CD4-positive, alpha-beta T cell treated with Interleukin-10 for 1 hour (primary cell): ENCODE measurements at regions not wholly inside any gene's neighbourhood (a gene's known extent, or its start where the extent isn't known, plus 50 kb on each side); places are given as distances from the start of the nearest gene placed in this dataset.
"Not testable (repeated sequence)": the region's sequence is repeated elsewhere in the genome, so short reads cannot be mapped to it uniquely, and the experiment has no call there.

Source experiments
- DNase-seq: peaks from one replicate; pipeline ENCODE4 v3.0.0-alpha.2; 2020

DNA sequence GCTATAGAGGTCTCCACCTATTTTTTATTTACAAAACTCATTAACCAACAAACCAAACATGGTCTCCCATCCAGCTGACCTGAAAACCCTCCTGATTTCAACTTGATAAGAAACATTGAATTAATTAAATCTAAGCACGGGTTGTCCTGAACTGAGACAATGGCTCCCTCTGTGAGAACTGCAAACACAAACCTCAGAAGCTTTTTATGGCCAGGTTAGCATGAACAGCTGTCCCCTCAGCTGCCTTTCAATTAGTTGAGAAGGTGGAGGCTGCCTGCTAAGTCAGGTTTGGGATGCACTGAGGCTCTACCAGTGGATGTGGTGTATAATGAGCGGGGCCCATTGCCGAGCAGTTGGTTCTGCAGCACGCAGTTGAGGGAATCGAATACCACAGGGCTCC lies 258.5 kb upstream of the DDX18 start:
- no peak for DNase-seq

DNA sequence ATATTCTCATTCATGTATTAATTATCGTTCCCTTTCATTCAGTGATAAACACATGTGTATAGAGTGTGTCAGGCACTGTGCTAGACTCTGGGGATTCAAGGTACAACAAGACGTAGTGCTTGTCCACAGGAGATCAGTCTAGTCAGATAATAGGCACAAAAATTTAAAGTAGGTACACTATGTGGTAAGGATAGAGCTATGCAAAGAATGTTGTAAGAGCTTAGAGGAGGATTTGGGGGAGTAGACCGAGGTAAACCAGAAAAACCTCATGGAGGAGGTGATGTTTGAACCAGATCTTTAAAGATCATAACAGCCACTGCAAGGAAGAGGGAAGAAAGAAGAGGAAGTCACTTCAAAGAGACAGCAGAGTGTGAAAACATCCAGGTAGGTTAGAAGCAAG lies 256.9 kb upstream of the DDX18 start:
- DNase-seq = no peak

DNA sequence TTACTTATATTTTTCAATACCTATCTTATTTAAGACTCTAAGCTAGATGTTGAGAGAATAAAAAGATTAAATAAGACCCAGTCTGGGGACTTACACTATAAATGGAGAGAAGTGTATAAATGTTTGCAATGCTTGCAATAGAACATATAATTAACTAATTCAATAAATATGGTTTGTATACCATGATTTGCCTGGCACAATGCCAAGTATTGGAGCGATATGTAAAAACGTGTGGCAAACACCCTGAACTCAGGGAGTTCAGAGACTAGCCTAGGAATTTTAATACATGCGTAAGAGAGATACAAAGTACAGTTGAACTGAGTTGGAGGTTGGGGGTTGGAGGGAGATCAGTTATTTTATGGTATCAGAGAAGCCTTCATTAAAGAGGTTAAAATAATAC lies 251.8 kb upstream of the DDX18 start:
- no peak for DNase-seq

DNA sequence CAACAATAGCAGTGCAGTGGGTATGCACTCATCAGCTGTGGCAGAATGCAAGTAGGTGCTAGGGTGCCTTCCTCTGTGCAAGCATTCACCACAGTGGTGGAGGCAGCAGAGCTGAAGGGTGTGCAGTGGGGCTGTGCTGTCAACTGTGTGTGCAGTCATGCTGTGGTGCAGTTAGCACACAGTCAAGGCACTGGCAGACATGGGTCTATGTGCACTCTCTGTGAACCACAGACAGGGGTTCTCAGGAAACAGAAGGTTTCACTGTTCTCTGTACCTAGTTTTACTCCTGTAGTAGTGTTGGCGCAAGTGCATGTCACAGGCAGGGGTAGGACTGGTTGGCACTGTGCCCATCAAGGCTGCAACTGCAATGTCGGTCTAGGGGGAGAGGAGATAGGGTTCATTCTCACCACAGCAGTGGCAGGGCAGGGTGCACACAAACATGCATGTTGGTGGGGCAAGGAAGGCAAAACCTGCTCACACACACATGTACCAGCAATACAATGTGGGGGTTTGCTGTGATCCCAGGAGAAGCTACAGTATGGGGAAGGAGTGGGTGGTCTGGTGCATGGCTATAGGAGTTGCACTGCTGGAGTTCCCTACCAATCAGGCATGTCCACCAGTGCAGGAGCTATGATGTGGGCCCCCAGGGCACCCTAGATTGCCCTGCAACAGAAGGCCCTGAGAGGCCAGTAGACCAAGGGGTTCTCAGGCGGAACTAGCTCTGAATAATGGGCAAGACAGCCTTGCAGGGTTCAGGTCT lies 242.7 kb upstream of the DDX18 start:
- DNase-seq = no peak

DNA sequence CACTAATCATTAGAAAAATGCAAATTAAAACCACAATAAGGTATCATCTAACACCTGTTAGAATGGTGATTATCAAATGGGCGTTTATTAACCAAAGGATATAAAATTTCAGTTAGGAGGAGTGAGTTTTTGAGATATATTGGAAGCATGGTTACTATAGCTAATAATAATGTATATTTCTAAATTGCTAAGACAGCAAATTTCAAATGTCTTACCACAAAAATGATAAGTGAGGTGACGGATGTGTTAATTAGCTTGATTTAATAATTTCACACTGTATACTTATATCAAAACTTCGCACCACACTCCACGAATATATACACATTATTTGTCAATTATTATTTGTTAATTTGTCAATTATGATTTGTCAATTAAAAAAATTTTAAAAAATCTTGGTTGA lies 227.2 kb upstream of the DDX18 start:
- DNase-seq = no peak

DNA sequence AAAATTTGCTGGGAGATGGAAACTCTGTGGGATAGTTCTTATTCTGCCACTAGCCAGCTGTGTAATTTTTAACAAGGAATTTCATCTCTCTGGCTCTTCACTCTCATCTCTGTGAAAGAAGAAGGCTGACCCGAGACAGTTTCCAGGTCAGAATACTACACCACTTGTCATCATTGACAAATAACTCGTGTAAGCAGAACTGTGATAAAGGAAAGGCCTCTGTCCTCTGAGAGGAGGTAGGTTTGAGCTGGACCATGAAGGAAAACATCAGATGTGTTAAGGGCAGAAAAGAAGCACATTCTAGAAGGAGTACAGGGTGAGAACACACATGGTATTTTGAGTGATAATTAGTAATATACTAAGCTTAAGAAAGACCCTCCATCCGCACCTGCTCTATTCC lies 211.4 kb upstream of the DDX18 start:
- no peak for DNase-seq

DNA sequence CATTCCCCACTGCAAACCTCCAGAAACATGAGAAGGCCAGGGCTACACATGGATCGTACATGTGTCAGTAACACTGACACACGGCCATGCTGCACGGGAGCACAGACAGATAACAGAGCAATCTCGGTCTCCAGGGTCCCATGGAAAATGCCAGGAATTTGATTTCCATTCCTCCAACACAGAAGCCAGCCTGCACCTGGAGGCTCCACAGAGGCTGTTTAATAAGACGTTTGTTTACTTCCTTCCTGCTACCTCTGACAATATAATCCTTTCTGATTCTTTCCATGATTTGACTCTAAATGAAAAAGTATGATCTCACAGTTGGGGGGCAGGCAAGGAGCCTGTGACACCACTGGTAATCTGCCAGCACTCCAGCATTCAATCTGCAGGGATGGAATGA lies 210.9 kb upstream of the DDX18 start:
- no peak for DNase-seq

DNA sequence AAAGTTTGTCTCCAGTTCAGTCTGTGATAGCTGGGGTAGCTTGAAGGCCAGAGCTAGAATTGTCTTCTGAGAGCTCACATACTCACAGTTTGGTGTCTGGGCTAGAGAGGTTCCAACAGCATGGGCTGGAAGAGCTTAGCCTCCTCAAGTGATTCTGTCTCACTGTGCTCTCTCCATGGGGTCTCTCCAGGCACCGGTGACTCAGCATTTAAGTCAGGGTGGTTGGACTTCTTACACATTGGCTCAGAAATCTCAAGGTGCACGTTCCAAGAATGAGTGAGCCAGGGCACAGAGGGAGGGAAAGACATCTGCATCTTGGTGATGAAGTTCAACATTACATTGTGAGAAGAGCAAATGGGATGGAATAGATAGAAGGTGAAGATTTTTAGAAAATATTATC lies 207.3 kb upstream of the DDX18 start:
- no peak for DNase-seq

DNA sequence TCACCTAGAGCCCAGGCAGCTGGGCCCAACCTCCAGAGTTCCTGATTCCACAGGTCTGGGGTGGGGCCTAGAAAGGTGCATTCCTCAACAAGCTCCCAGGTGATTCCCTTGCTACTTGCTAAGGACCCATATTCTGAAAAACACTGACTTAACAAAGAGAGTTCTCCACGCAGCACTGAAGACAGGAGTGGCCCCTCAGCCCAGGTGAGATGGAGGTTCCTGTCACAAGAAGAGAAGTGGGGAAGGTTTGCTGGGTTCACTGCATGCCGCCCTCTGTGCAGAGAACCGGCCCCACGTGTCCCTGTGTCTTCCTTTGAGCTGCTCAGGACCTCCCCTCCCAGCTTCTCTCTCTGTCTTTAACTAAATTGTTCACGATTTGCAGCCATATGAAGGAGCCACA lies 201.4 kb upstream of the DDX18 start:
- DNase-seq = no peak

DNA sequence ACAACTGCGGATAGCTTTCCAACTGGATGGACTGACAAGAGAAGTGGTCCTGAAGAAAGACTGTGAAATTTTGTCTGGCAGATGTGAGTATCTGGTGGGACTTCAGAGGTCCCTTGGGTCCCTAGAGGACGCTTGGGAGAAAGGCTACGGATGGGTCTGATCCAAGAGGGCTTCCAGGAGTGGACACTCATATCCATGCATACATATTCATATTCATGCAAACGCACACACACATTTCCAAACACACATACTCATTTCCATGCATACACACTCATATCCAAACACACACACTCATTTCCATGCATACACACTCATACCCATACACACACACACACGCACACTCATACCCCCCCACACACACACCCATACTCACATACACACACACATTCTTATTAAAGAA lies 200.2 kb upstream of the DDX18 start:
- no peak for DNase-seq

DNA sequence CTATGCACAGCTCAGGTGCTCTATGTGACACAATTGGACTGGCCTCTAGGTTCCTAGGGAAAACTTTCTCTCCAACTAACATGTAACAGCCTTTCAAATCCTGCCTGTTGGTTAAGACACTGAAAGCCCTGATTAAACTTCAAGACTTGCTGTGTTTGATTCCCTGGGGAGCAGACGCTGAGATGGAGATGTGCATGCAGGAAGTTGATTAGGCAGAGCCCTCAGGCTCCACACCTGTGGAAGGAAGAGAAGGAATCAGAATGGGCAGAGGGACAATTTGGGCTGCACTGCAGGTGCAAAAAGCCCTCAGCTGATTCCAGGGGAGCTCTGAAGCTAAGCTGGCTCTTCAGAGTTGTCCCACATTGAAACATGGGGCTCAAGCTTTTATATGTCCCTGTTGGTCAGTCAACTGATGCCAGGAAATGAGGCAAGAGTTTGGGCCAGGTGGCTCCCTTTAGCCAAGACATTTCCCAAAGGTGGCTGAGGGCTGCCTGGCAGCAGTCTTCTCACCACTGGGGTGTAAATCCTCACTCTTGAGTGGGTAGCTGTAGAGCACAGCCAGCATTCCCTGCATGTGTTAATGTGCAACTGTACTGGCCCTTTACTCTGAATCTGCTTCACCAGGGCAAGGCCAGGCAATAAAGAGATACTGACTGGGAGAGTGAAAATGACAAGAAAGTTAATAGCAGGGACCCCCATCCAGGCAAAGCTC lies 199.5 kb upstream of the DDX18 start:
- DNase-seq = no peak

DNA sequence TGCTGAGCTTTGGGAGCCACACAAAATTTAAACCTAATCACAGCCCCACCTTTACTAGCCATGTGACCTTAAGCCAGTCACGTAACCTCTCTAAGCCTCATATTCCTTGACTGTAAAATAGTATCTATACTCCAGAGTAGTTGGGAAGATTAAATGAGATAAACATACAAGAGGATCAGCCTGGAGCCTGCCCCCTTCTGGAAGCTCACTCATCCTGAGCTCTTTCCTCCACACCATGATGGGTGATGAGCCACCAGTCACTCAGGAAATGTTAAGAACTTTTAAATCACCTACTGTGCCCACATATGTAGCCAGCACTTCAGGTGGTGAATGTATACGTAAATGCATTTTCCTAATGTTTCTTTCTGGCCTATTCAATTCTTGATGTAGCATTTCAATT lies 195.9 kb upstream of the DDX18 start:
- DNase-seq = no peak

DNA sequence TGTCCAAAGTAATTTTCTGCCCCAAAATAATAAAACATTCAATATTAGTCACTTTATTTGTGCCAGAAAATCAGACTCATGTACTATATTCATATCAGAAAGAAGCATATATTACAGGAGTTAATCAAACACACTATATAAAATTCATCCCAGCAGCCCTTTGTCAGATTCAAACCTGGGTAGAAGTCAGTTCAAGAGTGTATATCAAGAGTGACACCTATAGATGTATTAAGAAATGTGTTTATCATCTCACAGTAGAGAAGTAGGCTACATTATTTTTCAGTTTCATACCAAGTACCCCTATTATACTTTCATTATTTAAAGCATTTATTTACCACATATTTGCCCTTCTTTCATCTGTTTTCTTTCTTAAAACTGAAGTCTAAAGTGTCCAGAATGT lies 193.2 kb upstream of the DDX18 start:
- DNase-seq = no peak

DNA sequence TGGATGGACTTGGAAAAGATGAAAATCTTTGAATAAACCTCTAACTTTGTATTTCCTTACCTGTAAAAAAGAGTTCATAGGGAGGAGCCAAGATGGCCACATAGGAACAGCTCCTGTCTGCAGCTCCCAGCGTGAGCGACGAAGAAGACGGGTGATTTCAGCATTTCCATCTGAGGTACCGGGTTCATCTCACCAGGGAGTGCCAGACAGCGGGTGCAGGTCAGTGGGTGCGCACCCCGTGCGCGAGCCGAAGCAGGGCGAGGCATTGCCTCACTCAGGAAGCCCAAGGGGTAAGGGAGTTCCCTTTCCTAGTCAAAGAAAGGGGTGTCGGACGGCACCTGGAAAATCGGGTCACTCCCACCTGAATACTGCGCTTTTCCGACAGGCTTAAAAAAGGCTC lies 191.3 kb upstream of the DDX18 start:
- DNase-seq = not testable (repeated sequence)

DNA sequence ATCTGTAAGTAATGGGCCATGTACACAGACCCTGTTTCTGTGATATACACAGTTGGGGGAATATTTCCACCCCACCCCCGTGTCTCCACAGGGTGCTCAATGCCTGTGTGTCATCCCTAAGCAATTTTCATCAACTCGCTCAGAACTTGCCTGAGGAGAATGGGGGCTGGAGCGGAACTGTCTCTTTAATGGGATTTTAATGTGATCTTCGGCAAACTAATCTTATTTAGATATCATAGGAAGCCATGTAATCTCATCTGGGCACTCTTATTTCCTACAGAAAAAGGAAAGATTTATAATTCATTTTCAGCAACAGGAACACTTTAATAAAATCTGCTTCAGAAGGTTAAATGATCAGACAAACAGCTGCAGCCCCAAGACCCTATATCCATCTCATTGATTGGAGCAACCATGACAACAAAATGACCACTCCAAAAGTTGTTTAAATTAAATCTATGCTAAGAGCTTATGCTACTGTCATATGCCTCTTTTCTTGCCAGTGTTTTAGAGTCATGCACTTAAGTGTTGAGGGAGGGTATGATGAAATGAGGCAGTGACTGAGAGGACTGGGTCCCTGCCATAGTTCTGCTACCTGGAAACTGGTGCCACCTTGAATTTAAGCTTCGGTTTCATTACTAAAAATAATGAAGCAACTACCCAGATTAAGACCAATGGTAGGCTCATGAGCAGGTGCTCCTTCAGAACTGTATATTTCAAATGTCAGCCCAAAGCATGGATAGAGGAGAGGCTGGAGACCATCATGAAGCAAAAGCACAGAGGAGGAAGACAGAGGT lies 183.1 kb upstream of the DDX18 start:
- no peak for DNase-seq

DNA sequence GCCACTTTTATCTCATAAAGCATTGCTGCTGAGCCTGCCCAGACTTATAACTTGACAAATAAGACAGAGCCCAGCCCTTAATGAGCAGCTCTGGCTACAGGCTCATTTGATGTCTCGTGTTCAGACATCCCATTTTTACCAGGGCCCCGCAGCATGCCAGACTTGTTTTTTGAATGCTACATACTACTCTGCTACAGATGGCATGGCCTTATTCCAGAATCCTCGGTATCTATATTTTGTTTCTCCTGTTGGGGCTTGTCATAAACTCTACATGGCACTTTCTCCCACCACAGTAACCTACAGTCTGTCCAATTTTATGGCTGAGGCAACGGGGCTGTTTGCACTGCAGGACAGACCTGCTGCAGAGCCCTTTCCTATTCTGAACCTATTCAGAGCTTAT lies 179.0 kb upstream of the DDX18 start:
- DNase-seq = no peak

DNA sequence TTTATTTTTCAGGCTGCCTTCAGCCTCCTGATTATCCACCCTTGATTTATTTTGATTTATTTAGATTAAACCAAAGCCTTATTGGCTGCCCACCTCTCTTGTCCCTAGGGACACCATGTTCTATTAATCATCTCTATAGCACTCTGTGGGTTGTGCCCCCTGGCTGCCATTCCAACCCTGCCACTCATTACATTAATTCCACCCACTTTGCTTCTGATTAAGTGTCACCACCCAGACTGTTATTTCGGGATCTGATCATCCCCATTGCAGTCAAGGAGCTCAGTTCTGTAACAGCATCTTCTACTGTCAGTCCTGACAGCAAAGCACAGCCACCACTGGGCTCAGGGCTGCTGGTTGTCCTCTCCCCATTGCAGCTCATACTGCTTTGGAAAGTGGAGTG lies 175.1 kb upstream of the DDX18 start:
- DNase-seq = no peak

DNA sequence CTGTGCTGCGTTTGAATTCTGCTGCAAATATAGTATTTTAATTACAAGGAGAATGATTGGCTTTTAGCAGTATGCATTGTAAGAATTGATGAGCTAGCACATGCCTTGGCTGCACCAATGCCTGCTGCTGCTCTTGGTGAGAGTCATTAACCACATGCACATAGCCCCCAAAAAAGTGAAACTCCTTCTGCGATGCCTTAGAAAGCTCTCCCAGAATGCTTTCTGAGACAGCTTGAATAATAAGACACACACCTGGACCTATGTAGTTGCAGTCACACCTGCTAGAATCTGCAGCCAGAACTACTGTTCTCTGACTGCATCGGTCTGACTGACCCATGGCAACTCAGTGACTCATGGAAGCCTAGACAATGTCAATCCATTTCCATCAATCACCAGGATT lies 170.1 kb upstream of the DDX18 start:
- no peak for DNase-seq

DNA sequence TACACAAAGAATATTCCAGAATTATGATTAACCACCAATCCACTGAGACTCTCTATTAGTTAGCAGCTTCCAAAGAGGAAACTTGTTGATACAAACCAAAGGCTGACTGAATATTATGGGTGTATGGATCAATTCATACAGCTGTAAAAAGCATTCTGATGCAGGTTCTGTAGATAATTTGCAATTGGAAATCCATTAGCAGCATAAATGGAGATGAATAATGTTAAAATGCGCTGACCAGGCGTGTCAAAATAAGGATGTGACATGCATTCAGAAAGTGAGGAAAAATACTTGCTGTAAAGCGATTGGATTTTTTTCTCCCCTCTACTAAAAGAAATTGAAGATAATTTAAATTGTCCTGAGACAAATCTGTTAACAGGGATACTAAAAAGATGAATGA lies 169.0 kb upstream of the DDX18 start:
- DNase-seq = no peak

DNA sequence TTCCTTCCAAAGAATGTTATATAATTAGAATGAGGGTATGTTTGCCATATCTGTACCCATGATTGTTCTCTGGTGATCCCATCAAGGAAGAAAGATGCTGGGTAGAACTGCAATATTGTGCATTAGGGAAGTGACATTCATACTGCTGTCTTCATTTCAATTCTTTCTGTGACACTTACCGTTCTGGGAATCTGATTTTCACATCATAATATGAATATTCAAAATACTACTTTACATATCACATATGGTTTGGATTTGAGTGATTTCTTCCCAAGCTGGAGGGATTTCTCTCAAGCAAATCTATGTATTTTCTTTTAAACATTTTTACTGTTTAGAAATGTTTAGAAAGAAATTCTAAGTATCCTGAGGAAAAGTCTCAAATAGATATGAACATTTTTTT lies 168.4 kb upstream of the DDX18 start:
- no peak for DNase-seq

DNA sequence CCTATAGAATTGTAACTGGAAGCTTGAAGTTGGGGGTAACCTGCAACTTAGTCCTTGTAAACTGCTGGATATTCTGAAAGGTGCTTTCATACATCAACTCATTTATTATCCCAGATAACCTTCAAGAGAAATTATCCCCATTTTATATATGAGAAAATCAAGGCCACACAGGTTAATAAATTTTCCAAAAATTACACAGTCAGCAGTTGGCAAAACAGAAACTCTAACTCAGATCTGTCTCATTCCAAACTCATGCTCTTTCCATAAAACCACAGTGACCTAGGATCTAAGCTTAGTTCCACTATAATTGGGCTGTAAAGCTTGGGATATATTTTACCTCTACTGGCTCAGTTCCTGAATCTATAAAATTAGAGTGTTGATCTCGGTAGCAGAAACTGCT lies 167.6 kb upstream of the DDX18 start:
- no peak for DNase-seq

DNA sequence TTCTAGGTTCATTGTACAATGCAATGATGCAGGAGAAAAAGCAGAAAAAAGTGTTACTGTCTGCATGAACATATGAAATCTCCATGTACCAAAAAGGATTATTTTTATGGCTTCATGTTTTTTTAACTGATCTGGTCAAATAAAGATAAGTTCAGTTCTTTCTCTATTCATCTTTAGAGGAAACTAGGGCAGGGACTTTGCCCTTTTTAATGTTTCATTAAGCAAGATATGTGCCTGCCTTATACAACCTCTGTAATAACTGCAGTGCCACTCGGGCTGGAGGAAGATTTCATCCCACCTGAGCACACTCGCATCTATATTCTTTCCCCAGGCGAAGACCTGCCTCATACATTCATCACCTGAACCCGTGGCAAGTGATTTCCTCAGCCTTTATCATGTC lies 157.9 kb upstream of the DDX18 start:
- DNase-seq = no peak

DNA sequence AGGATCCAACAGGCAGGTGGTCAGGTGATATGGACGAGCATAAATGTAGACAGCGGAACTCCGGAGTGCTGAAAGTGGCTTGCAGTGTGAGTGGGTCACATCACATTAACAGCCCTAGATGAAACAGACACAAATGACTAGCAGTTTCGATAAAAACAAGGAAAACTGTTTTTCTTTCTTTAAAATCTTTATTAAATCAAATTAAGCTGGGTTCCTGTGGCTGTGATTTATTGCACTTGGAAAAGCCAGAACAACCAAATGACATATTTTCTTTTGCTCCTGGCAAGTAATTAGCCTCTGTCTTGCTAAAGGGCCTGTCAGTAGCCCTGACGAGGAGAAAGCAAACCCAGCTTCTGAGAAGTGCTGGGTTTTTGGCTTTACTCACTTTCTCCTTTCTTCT lies 152.9 kb upstream of the DDX18 start:
- no peak for DNase-seq

DNA sequence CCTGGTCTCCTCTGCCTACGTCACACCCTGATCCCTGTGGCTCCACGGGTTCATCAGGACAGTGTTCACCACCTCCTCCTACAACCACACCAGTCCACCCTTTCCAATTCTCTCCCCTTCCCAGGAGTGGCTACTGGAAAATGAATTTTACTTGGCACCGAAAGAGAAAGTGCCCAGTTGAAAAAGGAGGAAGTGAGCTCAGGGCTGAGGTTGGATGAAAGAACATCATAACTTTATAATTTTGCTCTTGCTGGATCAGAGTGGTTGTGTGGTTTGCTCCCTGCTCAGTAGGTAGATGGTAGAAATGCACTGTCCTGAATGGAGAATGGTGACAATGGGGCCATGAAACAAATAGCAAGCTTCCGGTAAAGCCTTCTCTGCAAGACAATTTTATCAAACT lies 140.3 kb upstream of the DDX18 start:
- DNase-seq = no peak
